ENCODE measurements at regions not wholly inside any gene's neighbourhood (a gene's known extent, or its start where the extent isn't known, plus 50 kb on each side); places are given as distances from the start of the nearest gene placed in this dataset.

- TF ChIP-seq CTCF (IDR thresholded peaks at IDR 0.05; ENCODE audit: insufficient read depth, low read depth, low read length) (no peak), EZH2 (IDR thresholded peaks at IDR 0.05; ENCODE audit: insufficient read depth, low read length) (no peak)
Measured at GRCh38 chr7:125465527-125465926, 535.9 kb upstream of the POT1 start.

Data from astrocyte (in vitro differentiated cells and primary cell).